HEK293T (cell line): ENCODE measurements at regions not wholly inside any gene's neighbourhood (a gene's known extent, or its start where the extent isn't known, plus 50 kb on each side); places are given as distances from the start of the nearest gene placed in this dataset.

Experiments used
- BHLHE40 ChIP-seq: fragments of 450-650 bp; IDR thresholded peaks from 2 replicates; pipeline ENCODE4 v1.6.1; 2016; ENCODE audit warnings: mild to moderate bottlenecking, moderate library complexity, borderline replicate concordance
- CTBP1 ChIP-seq: fragments of 450-650 bp; IDR thresholded peaks from 2 replicates; pipeline ENCODE4 v1.6.1; 2016; ENCODE audit warnings: borderline replicate concordance
- ELF4 ChIP-seq: fragments of 450-650 bp; IDR thresholded peaks from 2 replicates; pipeline ENCODE4 v1.6.1; 2017; ENCODE audit warnings: antibody characterized with exemption
- FOXA1 ChIP-seq: fragments of 450-650 bp; IDR thresholded peaks from 2 replicates; pipeline ENCODE4 v1.6.1; 2016; ENCODE audit warnings: mild to moderate bottlenecking
- FOXK2 ChIP-seq: fragments of 450-650 bp; IDR thresholded peaks from 2 replicates; pipeline ENCODE4 v1.6.1; 2016; ENCODE audit warnings: mild to moderate bottlenecking
- FOXM1 ChIP-seq: fragments of 450-650 bp; IDR thresholded peaks from 2 replicates; pipeline ENCODE4 v1.6.1; 2017; ENCODE audit warnings: mild to moderate bottlenecking, borderline replicate concordance
- L3MBTL2 ChIP-seq: fragments of 450-650 bp; conservative IDR thresholded peaks from 2 replicates; pipeline ENCODE4 v1.6.1; 2016; ENCODE audit warnings: mild to moderate bottlenecking
- LEF1 ChIP-seq: fragments of 450-650 bp; IDR thresholded peaks from 2 replicates; pipeline ENCODE4 v1.6.1; 2017; ENCODE audit warnings: mild to moderate bottlenecking, borderline replicate concordance
- NFRKB ChIP-seq: fragments of 450-650 bp; IDR thresholded peaks from 2 replicates; pipeline ENCODE4 v1.6.1; 2016; ENCODE audit warnings: mild to moderate bottlenecking, moderate library complexity
- PKNOX1 ChIP-seq: fragments of 450-650 bp; IDR thresholded peaks from 2 replicates; pipeline ENCODE4 v1.6.1; 2016
- SP1 ChIP-seq: fragments of 450-650 bp; IDR thresholded peaks from 2 replicates; pipeline ENCODE4 v1.6.1; 2017
- SUZ12 ChIP-seq: fragments of 450-650 bp; IDR thresholded peaks from 2 replicates; pipeline ENCODE4 v1.6.1; 2016; ENCODE audit warnings: mild to moderate bottlenecking
- ZNF384 ChIP-seq: fragments of 450-650 bp; IDR thresholded peaks from 2 replicates; pipeline ENCODE4 v1.6.1; 2016

DNA sequence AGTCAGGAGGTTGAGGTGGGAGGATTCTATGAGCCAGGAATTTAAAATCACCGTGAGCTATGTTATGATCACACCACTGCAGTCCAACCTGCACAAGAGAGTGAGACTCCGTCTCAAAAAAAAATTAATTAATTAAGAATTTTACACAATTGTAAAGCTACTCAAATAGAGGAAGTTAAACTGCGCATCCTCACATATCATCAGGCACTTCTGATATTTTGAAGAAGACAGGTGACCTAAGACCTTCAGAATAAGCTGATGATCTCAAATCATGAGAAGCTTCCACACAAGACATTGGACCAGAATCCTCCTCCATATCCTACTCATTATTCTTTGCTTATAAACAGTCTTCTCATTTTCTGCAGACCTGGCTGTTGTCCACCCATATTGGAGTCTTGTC lies 800.9 kb downstream of the TMEM121 start:
- TF ChIP-seq ELF4 (no peak), FOXM1 (no peak), SP1 (no peak), NFRKB (no peak), FOXK2 (no peak), ZNF384 (no peak), PKNOX1 (no peak), L3MBTL2 (no peak), SUZ12 (no peak), FOXA1 (no peak), BHLHE40 (no peak), LEF1 (no peak), CTBP1 (no peak)
